WERI-Rb-1 (cell line): ENCODE measurements at regions not wholly inside any gene's neighbourhood (a gene's known extent, or its start where the extent isn't known, plus 50 kb on each side); places are given as distances from the start of the nearest gene placed in this dataset.

ENCODE experiments used
- DNase-seq: peaks from one replicate; pipeline ENCODE4 v3.0.0-alpha.2; 2020
- H3K27ac ChIP-seq: fragments of 250-450 bp; sonication (Bioruptor Pico); 2 replicates; pipeline ENCODE4 v1.5.1; 2020; ENCODE audit warnings: mild to moderate bottlenecking, moderate library complexity
- H3K27me3 ChIP-seq: fragments of 250-450 bp; sonication (Bioruptor Pico); 2 replicates; pipeline ENCODE4 v1.5.1; 2021; ENCODE audit warnings: mild to moderate bottlenecking, low read depth, moderate library complexity; ENCODE audit not compliant: insufficient read depth, severe bottlenecking
- H3K36me3 ChIP-seq: fragments of 250-450 bp; sonication (Bioruptor Pico); 2 replicates; pipeline ENCODE4 v1.5.1; 2020; ENCODE audit warnings: mild to moderate bottlenecking, moderate library complexity
- H3K4me3 ChIP-seq: 2 replicates; pipeline ENCODE4 v1.5.1; 2011; ENCODE audit warnings: low read depth, mild to moderate bottlenecking, control low read depth, low read length
- H3K9me3 ChIP-seq: fragments of 250-450 bp; sonication (Bioruptor Pico); 2 replicates; pipeline ENCODE4 v1.5.1; 2021; ENCODE audit warnings: mild to moderate bottlenecking, moderate library complexity; ENCODE audit not compliant: severe bottlenecking
- CTCF ChIP-seq: IDR thresholded peaks from 2 replicates; pipeline ENCODE4 v1.5.1; 2011; ENCODE audit warnings: low read depth, mild to moderate bottlenecking, control low read depth, inconsistent platforms, low read length

GRCh38 chr6:133743621-133744020 lies 145.3 kb upstream of the TCF21 start:
- DNase-seq: no peak
- no peak overlapping the region for H3K27ac ChIP-seq
- H3K36me3 ChIP-seq: no peaks in the 10 kb centered on the region
- TF ChIP-seq CTCF: no peak
- no peak overlapping the region for H3K4me3 ChIP-seq
- H3K9me3 ChIP-seq: no peaks in the 10 kb centered on the region
- peaks cover 47% of the 10 kb centered on the region for H3K27me3 ChIP-seq

GRCh38 chr6:133746417-133746770 lies 142.5 kb upstream of the TCF21 start:
- no peaks in the 10 kb centered on the region for H3K9me3 ChIP-seq
- DNase-seq: no peak
- peaks cover 53% of the 10 kb centered on the region for H3K27me3 ChIP-seq
- H3K4me3 ChIP-seq: no peak overlapping the region
- TF ChIP-seq CTCF: no peak
- H3K27ac ChIP-seq: no peak overlapping the region
- H3K36me3 ChIP-seq: no peaks in the 10 kb centered on the region

- H3K36me3 ChIP-seq: no peaks in the 10 kb centered on the region
- no peak overlapping the region for H3K27ac ChIP-seq
- H3K27me3 ChIP-seq: peaks cover 52% of the 10 kb centered on the region
These were observed 140.3 kb upstream of the TCF21 start for GRCh38 chr6:133748628-133749027.

GRCh38 chr6:133749427-133749826 lies 139.5 kb upstream of the TCF21 start:
- H3K36me3 ChIP-seq: no peaks in the 10 kb centered on the region
- peak; percentile 53 for DNase-seq
- TF ChIP-seq CTCF: no peak
- H3K27ac ChIP-seq: no peak overlapping the region
- no peaks in the 10 kb centered on the region for H3K9me3 ChIP-seq
- no peak overlapping the region for H3K4me3 ChIP-seq
- H3K27me3 ChIP-seq: peaks cover 49% of the 10 kb centered on the region

More at GRCh38 chr6:133748628-133749027, 140.3 kb upstream of the TCF21 start:
- no peak for DNase-seq
- no peak for TF ChIP-seq CTCF
- no peaks in the 10 kb centered on the region for H3K9me3 ChIP-seq
- H3K4me3 ChIP-seq: no peak overlapping the region

- no peaks in the 10 kb centered on the region for H3K36me3 ChIP-seq
- no peak for TF ChIP-seq CTCF
- H3K4me3 ChIP-seq: no peak overlapping the region
- peaks cover 44% of the 10 kb centered on the region for H3K27me3 ChIP-seq
- no peak overlapping the region for H3K27ac ChIP-seq
- no peak for DNase-seq
- H3K9me3 ChIP-seq: no peaks in the 10 kb centered on the region
These were observed 136.8 kb upstream of the TCF21 start for GRCh38 chr6:133752129-133752528.

GRCh38 chr6:133753756-133754155 lies 135.2 kb upstream of the TCF21 start:
- Histone ChIP-seq H3K27me3 (peaks cover 38% of the 10 kb centered on the region), H3K9me3 (no peaks in the 10 kb centered on the region), H3K27ac (no peak overlapping the region), H3K36me3 (no peaks in the 10 kb centered on the region), H3K4me3 (no peak overlapping the region)
- no peak for DNase-seq
- TF ChIP-seq CTCF: no peak
